ENCODE measurements at regions not wholly inside any gene's neighbourhood (a gene's known extent, or its start where the extent isn't known, plus 50 kb on each side); places are given as distances from the start of the nearest gene placed in this dataset.

DNA sequence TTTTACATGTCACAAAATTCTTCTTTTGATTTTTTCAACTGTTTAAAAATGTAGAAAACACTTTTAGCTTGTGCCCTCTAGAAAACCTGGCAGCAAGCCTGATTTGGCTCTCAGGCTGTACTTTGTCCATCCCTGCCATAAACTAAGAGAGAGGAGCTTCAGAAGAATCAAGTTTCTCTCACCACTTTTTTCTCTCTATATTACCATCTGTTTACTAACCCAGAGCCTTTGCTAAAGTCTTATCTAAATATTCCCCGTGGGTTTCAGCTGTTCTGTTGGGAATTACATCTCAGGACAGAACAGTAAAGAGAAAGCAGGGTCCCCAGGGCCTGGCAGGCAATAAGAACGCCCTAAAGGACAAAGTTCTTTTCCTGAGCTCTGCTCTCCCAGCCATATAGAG lies 409.1 kb upstream of the CRIM1 start:
- Histone ChIP-seq H2AFZ (ENCODE audit: low read depth) (no peak overlapping the region), H3F3A (replicated peaks; ENCODE audit: insufficient read depth) (no peaks in the 10 kb centered on the region), H3K4me3 (ENCODE audit: low read depth in 2 of 2, low read length in 1 of 2) (no peak overlapping the region), H3K4me2 (no peak overlapping the region), H3K4me1 (ENCODE audit: control insufficient read depth in 1 of 2, insufficient read depth in 2 of 2, low read depth in 1 of 2, low read length in 1 of 2) (no peaks in the 10 kb centered on the region), H3K79me2 (ENCODE audit: insufficient read depth) (no peaks in the 10 kb centered on the region), H3K9me2 (no peaks in the 10 kb centered on the region), H3K36me3 (replicated peaks in 1 of 2; ENCODE audit: control insufficient read depth in 1 of 2, insufficient read depth in 2 of 2, low read length in 1 of 2) (no peaks in the 10 kb centered on the region), H3K27ac (ENCODE audit: low read depth in 2 of 2, low read length in 1 of 2) (no peak overlapping the region), H4K20me1 (ENCODE audit: insufficient read depth) (no peaks in the 10 kb centered on the region), H3K9me3 (no peaks in the 10 kb centered on the region), H3K27me3 (ENCODE audit: insufficient read depth) (no peaks in the 10 kb centered on the region; the same call in 1 of the 2 replicates), H3K9ac (no peak overlapping the region)
- no peak for TF ChIP-seq TEAD4 (IDR thresholded peaks at IDR 0.05; ENCODE audit: borderline replicate concordance, insufficient read depth)
- TF ChIP-seq, protein P1, sequence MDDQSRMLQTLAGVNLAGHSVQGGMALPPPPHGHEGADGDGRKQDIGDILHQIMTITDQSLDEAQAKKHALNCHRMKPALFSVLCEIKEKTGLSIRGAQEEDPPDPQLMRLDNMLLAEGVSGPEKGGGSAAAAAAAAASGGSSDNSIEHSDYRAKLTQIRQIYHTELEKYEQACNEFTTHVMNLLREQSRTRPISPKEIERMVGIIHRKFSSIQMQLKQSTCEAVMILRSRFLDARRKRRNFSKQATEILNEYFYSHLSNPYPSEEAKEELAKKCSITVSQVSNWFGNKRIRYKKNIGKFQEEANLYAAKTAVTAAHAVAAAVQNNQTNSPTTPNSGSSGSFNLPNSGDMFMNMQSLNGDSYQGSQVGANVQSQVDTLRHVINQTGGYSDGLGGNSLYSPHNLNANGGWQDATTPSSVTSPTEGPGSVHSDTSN (IDR thresholded peaks at IDR 0.05) = no peak
- TF ChIP-seq FOXM1 (IDR thresholded peaks at IDR 0.05; ENCODE audit: low read depth) = no peak
- TF ChIP-seq EP300 (IDR thresholded peaks at IDR 0.05; ENCODE audit: borderline replicate concordance in 1 of 2, low read depth in 1 of 2, low read length in 1 of 2) = no peak
- TF ChIP-seq ELF1 (IDR thresholded peaks at IDR 0.05) = no peak
- TF ChIP-seq SIN3A (IDR thresholded peaks at IDR 0.05; ENCODE audit: borderline replicate concordance, low read depth, low read length) = no peak
- TF ChIP-seq NRF1 (IDR thresholded peaks at IDR 0.05; ENCODE audit: low read depth, low read length) = no peak
- TF ChIP-seq FOXJ3 (CRISPR knock-in tag; IDR thresholded peaks at IDR 0.05) = no peak
- ChIA-PET POLR2A (no interaction called here), CTCF (no interaction called here)
- 6% methylated on average over 2 of the region's 2 CpGs for WGBS (ENCODE audit: low lambda C conversion rate)
- DNase-seq = no peak

DNA sequence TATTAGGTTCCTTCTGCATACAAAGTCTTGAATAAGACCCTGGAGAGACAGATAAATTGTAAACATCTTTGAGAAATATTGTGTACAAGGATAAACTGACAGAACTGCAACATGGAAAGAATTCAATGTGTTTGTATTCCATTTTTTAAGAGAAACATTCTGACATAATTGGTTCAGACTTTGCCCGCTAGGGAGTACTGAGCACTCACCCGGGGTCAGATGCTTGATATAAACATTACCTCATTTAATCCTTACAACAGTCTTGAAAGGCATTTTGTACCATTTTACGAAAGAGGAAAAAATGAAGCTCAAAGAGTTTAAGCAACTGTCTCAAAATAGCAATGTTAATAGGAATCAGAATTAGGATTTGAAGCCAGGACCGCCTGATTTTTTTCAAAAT lies 416.7 kb upstream of the CRIM1 start:
- Histone ChIP-seq H3K9me2 (no peaks in the 10 kb centered on the region), H4K20me1 (ENCODE audit: insufficient read depth) (no peaks in the 10 kb centered on the region), H3K4me1 (ENCODE audit: control insufficient read depth in 1 of 2, insufficient read depth in 2 of 2, low read depth in 1 of 2, low read length in 1 of 2) (no peaks in the 10 kb centered on the region), H3K9ac (no peak overlapping the region), H3K9me3 (no peaks in the 10 kb centered on the region), H3K4me3 (ENCODE audit: low read depth in 2 of 2, low read length in 1 of 2) (no peak overlapping the region), H3K79me2 (ENCODE audit: insufficient read depth) (no peaks in the 10 kb centered on the region), H3K27ac (ENCODE audit: low read depth in 2 of 2, low read length in 1 of 2) (no peak overlapping the region), H3F3A (replicated peaks; ENCODE audit: insufficient read depth) (no peaks in the 10 kb centered on the region), H3K4me2 (no peak overlapping the region), H3K36me3 (replicated peaks in 1 of 2; ENCODE audit: control insufficient read depth in 1 of 2, insufficient read depth in 2 of 2, low read length in 1 of 2) (no peaks in the 10 kb centered on the region), H2AFZ (ENCODE audit: low read depth) (no peak overlapping the region), H3K27me3 (ENCODE audit: insufficient read depth) (no peaks in the 10 kb centered on the region; the same call in 1 of the 2 replicates)
- DNase-seq = no peak
- CTCF ChIA-PET = no interaction called here
- WGBS (ENCODE audit: low lambda C conversion rate) = 11% methylated on average over 4 of the region's 4 CpGs
- POLR2A ChIA-PET = no interaction called here
- TF ChIP-seq POLR2AphosphoS5 (IDR thresholded peaks at IDR 0.05; ENCODE audit: low read depth, low read length) (no peak), RAD21 (IDR thresholded peaks at IDR 0.05; ENCODE audit: low read length) (no peak), NFIC (IDR thresholded peaks at IDR 0.05; ENCODE audit: borderline replicate concordance) (no peak), TAF1 (IDR thresholded peaks at IDR 0.05; ENCODE audit: borderline replicate concordance, low read depth, low read length) (no peak), TEAD4 (IDR thresholded peaks at IDR 0.05; ENCODE audit: borderline replicate concordance, insufficient read depth) (no peak), RCOR1 (IDR thresholded peaks at IDR 0.05; ENCODE audit: low read length) (no peak), RFX5 (IDR thresholded peaks at IDR 0.05; ENCODE audit: low read length) (no peak), EZH2phosphoT487 (IDR thresholded peaks at IDR 0.05; ENCODE audit: borderline replicate concordance, low read depth) (no peak), ELF1 (IDR thresholded peaks at IDR 0.05) (no peak), CHD2 (IDR thresholded peaks at IDR 0.05; ENCODE audit: low read length, partially characterized antibody) (no peak), FOXM1 (IDR thresholded peaks at IDR 0.05; ENCODE audit: low read depth) (no peak)
- TF ChIP-seq, protein P2, sequence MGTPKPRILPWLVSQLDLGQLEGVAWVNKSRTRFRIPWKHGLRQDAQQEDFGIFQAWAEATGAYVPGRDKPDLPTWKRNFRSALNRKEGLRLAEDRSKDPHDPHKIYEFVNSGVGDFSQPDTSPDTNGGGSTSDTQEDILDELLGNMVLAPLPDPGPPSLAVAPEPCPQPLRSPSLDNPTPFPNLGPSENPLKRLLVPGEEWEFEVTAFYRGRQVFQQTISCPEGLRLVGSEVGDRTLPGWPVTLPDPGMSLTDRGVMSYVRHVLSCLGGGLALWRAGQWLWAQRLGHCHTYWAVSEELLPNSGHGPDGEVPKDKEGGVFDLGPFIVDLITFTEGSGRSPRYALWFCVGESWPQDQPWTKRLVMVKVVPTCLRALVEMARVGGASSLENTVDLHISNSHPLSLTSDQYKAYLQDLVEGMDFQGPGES (IDR thresholded peaks at IDR 0.05; ENCODE audit: low read depth, low read length) = no peak
- TF ChIP-seq, protein P3, sequence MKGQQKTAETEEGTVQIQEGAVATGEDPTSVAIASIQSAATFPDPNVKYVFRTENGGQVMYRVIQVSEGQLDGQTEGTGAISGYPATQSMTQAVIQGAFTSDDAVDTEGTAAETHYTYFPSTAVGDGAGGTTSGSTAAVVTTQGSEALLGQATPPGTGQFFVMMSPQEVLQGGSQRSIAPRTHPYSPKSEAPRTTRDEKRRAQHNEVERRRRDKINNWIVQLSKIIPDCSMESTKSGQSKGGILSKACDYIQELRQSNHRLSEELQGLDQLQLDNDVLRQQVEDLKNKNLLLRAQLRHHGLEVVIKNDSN (IDR thresholded peaks at IDR 0.05; ENCODE audit: borderline replicate concordance, low read depth) = no peak
- TF ChIP-seq, protein P4, sequence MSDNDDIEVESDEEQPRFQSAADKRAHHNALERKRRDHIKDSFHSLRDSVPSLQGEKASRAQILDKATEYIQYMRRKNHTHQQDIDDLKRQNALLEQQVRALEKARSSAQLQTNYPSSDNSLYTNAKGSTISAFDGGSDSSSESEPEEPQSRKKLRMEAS (IDR thresholded peaks at IDR 0.05; ENCODE audit: low read depth) = no peak

Data from SK-N-SH (cell line).